ENCODE measurements at regions not wholly inside any gene's neighbourhood (a gene's known extent, or its start where the extent isn't known, plus 50 kb on each side); places are given as distances from the start of the nearest gene placed in this dataset.

DNA sequence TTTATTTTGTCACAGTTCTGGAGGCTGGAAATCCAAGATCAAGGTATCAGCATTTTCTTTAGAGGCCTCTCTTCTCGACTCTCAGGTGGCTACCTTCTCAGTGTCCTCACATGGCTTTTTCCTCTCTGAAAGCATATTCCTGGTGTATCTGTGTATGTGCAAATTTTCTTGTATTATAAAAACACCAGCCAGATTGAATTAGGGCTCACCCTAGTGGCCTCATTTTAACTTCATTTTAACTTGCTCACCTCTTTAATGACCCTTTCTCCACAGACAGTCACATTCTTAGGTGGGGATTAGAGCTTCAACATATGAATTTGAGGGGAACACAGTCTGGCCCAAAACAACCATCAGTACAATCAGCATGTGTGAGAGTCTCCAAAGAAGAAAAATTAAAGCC is 542.4 kb upstream of the FAM241A start:
- DNase-seq (ENCODE audit: low spot score) = no peak

DNA sequence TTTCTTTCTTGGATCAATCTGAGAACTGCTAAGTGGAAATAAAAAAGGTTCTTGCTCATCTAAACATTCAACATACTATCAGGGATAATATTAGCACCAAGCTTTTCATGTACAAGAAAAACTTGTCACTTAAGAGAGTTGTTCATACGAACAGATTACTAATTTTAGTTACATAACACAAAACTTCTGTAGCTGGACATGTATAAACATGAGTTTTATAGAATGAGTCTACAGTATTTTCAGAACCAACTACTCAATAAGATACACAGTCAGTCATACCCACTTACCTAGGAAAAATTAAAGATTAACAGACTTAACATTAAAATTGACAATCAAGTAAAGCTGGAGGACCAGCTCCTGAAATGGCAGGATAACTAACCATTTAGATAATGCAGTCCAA is 540.1 kb upstream of the FAM241A start:
- DNase-seq (ENCODE audit: low spot score) = no peak

GRCh38 chr4:111610681-111611080 is 534.6 kb upstream of the FAM241A start:
- no peak for DNase-seq (ENCODE audit: low spot score)

- DNase-seq (ENCODE audit: low spot score) = no peak
These were observed 526.3 kb upstream of the FAM241A start for GRCh38 chr4:111618908-111619307.

- no peak for DNase-seq (ENCODE audit: low spot score)
These were observed 516.8 kb upstream of the FAM241A start for GRCh38 chr4:111628437-111628836.

DNA sequence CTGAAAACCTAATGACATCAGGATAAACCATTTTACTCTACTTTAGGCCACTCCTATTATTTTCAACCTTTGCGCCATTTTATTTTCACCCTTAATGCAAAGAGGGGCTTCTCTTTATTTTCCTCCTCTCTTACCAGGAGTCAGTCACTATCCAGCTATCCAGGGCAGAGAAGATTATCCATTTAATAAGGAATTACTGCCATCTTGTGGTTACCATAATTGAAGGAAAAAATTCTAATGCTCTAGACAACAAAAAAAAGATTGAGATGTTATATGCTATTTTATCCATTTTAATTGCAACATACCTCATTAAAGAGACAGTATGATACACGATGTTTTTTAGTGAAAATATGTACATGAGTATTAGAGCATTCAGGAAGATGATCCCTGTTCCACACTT is 514.5 kb upstream of the FAM241A start:
- peak; percentile 30 for DNase-seq (ENCODE audit: low spot score)

- no peak for DNase-seq (ENCODE audit: low spot score)
These were observed 513.8 kb upstream of the FAM241A start for GRCh38 chr4:111631215-111631999.

GRCh38 chr4:111632641-111633151 is 512.6 kb upstream of the FAM241A start:
- DNase-seq (ENCODE audit: low spot score) = no peak

DNA sequence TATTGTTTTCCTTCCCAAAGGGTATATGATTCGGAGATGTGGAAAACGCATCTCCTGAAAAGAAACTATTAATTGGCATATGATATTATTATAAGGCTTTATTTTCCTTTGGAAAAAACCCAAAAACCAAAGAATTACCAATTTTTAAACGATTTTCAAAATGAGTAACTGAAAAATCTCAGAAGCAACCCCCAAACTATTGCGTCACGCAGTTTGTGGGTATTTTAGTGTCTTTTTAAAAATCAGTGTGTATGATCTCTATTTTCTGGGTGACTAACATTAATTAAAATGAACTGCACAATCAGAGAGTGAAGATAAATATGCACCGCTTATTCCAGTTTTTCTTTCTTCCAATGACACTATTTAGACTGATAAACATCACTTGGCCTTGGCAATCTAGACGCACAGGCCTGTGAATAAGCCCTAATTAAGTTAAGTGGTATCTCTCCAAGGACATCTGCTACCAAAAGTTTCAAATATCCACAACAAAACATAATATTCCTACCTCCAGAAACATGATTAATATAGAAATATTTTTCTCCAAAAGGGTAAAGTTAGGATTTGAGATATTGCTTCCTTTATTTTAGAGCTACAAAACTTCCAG is 511.5 kb upstream of the FAM241A start:
- no peak for DNase-seq (ENCODE audit: low spot score)

DNA sequence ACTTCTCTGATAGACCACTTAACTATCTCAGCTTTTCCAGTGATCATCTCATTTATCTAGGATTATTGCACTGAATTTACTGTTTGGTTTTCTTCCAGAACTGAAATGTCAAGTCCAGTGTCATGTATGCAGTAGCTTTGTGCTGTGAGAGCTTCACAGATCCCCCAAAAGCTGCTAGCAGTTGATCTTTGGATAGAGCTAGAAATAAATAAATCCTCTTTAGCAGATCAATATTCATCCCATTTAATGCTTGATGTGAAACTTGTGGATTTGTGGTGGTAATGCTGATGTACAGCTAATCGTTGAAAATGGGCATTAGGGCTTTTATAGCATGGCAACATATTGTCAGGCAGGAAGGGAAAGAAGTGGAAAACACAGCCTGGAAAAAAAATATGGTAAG is 509.6 kb upstream of the FAM241A start:
- DNase-seq (ENCODE audit: low spot score) = no peak

- no peak for DNase-seq (ENCODE audit: low spot score)
These were observed 508.2 kb upstream of the FAM241A start for GRCh38 chr4:111636961-111637585.

DNA sequence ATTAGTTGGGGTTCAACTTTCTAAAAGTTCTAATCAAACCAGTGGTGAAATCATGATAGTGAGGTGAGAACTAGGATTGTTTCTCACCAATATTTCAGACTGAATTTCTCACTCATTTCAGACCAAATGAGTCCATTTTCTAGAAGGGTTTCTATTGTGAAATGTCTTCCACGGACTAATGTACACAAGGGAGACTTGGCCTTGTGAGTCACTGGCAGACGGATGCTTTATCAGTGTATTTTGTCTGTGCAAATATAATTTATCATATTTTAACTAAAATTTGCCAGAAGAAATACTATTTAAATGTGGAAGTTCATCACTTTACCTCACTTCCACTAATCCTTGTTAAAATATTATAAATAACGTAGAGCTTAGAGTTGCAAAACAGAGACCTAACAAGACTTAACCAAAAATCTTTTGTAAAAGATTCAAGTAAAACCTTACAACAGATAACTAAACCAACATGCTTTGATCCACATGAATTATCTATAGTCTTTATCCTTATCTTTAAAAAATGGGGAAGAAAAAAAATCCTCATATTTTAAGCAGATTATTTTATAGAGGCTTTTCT is 506.0 kb upstream of the FAM241A start:
- DNase-seq (ENCODE audit: low spot score) = no peak

GRCh38 chr4:111639876-111640275 is 505.4 kb upstream of the FAM241A start:
- DNase-seq (ENCODE audit: low spot score) = no peak

DNA sequence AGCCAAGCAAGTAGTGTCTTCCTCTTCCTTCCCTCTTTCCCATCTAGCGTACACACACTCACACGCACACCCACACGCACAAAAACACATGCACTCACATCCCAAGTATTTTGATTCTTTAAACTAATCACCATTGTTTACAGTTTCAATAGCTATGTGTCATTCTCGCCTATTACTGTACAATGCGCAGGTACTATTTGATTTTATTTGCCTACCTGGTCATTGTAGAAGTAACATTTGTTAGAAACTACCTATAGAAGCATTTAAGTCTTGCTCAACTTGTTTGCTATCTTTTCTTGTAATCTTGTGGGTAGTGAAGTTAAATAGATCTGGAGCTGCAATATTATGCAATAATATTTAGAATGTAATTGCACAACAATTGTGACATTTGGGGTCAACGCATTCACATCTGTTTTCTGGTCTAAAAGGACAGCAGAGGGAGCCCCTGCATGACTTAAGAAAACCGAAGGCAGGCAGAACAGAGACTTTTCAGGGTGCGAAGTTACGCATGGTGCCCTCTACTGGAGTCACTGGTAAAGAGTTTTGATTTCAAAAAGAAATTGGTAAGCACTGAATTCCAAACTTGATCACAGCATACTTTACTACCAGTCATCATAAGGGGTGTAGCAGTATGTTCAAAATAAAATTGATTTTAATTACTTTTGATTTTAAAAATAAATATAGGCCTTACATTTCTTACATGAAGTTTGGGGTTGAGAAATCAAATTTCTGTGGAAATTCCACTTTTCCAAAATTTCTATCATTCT is 503.3 kb upstream of the FAM241A start:
- DNase-seq (ENCODE audit: low spot score) = peak; percentile 76

- no peak for DNase-seq (ENCODE audit: low spot score)
These were observed 497.2 kb upstream of the FAM241A start for GRCh38 chr4:111648056-111648455.

- no peak for DNase-seq (ENCODE audit: low spot score)
These were observed 495.9 kb upstream of the FAM241A start for GRCh38 chr4:111649308-111649707.

DNA sequence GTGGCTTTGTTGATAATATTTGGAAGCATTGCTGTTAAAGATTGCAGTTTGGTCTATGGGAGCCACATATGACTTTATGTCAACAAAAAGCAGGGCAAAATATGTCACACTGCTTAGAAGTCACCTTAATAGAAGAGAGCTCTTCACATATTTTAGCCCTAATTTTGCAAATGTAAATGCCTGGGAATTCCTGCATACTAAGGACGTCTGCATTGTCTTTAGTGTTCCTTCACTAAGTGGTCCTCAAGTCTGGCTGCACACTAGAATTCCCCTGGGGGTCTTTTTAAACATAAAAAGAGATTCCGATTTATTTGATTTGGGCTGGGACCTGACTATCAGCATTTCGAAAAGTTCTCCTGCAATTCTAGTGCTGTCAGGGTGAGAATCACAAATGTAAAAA is 495.1 kb upstream of the FAM241A start:
- no peak for DNase-seq (ENCODE audit: low spot score)

GRCh38 chr4:111650674-111651086 is 494.6 kb upstream of the FAM241A start:
- no peak for DNase-seq (ENCODE audit: low spot score)

GRCh38 chr4:111652236-111652635 is 493.0 kb upstream of the FAM241A start:
- DNase-seq (ENCODE audit: low spot score) = no peak

DNA sequence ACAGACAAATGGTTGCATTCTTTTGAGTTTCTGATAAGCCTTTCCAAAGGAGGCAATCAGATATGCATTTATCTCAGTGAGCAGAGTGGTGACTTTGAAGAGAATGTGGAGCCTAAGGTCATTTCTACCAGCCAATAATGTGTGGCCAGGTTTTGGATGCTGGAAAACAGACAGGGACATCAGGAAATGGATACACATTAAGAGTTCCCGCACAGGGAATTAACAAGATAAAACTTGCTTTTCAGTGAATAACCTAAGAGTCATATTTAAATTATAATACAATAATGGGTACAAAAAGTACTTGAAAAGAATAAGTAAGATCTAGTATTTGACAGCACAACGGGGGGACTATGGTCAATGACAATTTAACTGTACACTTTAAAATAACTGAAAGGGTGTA is 492.3 kb upstream of the FAM241A start:
- no peak for DNase-seq (ENCODE audit: low spot score)

- no peak for DNase-seq (ENCODE audit: low spot score)
These were observed 482.8 kb upstream of the FAM241A start for GRCh38 chr4:111662496-111662895.

DNA sequence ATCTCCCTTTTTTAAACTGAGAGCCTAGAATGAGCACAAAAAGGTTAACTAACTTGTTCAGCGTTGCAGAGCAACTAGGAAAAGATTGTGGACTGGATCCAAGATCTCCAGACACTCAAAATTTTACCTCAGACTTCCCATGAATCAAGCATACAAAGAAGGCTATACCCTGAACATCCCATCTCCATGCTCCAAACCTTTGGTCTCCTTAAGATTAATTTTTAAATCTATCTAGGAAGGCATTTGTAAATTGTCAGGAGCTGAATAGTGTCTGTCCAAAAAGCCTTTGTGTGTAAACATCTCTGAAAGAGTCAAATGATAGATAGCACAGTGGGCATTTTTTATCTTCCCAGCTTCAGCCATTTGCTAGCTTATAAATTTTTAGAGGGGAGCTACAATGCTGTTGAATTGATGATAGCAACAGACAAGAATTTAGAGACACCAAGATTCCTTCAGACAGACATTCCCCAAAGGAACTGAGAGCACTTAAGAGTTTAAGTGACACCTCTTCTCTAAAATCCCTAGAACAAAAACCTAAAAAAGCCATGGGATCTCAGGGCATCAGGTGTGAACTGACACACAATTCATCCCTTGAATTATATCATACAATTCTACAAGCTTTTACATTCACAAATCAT is 480.8 kb upstream of the FAM241A start:
- no peak for DNase-seq (ENCODE audit: low spot score)
